Lung (tissue), 11 donors: ENCODE measurements at regions not wholly inside any gene's neighbourhood (a gene's known extent, or its start where the extent isn't known, plus 50 kb on each side); places are given as distances from the start of the nearest gene placed in this dataset.

Experiments
- ATAC-seq: fragments of 200-7000 bp; cut with Tn5 transposase; one replicate; pipeline ENCODE4 v1.9.1; 2020; ENCODE audit warnings: moderate number of reproducible peaks; ENCODE audit not compliant: insufficient read depth, low FRiP score
- DNase-seq, 3 donors: peaks; one replicate each; pipeline ENCODE4 v3.0.0-alpha.2; 2013 to 2017
- H3K27ac ChIP-seq, 2 donors: one replicate each; pipeline ENCODE4 v1.5.1; 2013; ENCODE audit warnings: mild to moderate bottlenecking in 2 of 2, moderate library complexity in 2 of 2, control low read depth in 1 of 2, inconsistent platforms in 1 of 2, low read depth in 1 of 2, low read length in 1 of 2
- H3K27me3 ChIP-seq, 3 donors: one replicate each; pipeline ENCODE4 v1.5.1; 2013; ENCODE audit warnings: low read length in 2 of 3; ENCODE audit not compliant: control insufficient read depth in 3 of 3, insufficient read depth in 3 of 3
- H3K36me3 ChIP-seq, 4 donors: one replicate each; pipeline ENCODE4 v1.5.1; 2013; ENCODE audit warnings: low read length in 4 of 4, mild to moderate bottlenecking in 1 of 4, moderate library complexity in 1 of 4; ENCODE audit not compliant: control insufficient read depth in 4 of 4, insufficient read depth in 4 of 4
- H3K4me1 ChIP-seq, 5 donors: one replicate each; pipeline ENCODE4 v1.5.1; 2013; ENCODE audit warnings: low read length in 5 of 5, mild to moderate bottlenecking in 2 of 5, moderate library complexity in 1 of 5; ENCODE audit not compliant: control insufficient read depth in 5 of 5, insufficient read depth in 5 of 5
- H3K4me3 ChIP-seq: one replicate; pipeline ENCODE4 v1.5.1; 2013; ENCODE audit warnings: mild to moderate bottlenecking, control low read depth, moderate library complexity
- H3K9ac ChIP-seq, 2 donors: one replicate each; pipeline ENCODE4 v1.5.1; 2013; ENCODE audit warnings: low read length in 2 of 2, control low read depth in 1 of 2; ENCODE audit not compliant: insufficient read depth in 1 of 2
- H3K9me3 ChIP-seq, 4 donors: one replicate each; pipeline ENCODE4 v1.5.1; 2013; ENCODE audit warnings: low read length in 3 of 4, mild to moderate bottlenecking in 1 of 4, moderate library complexity in 1 of 4; ENCODE audit not compliant: control insufficient read depth in 4 of 4, insufficient read depth in 3 of 4
- WGBS, 2 donors: extraction: QIAGEN DNeasy Blood & Tissue Kit; methylation state at CpG; one replicate each; pipeline ENCODE4 v1.1.7; 2013; 5-methylcytosine and 5-hydroxymethylcytosine counted together
- TF ChIP-seq, protein P1 (sequence below): IDR thresholded peaks from 2 replicates; pipeline ENCODE4 v1.5.1; 2012; ENCODE audit warnings: mild to moderate bottlenecking; ENCODE audit errors: control extremely low read depth, extremely low read depth
- donor health status: control.
- donor health status: control.
- donor health status: Bipolar disorder and iron deficiency.
- donor health status: healthy.
- donor health status: DM: yes; HTN: yes; CAD: no.

DNA sequence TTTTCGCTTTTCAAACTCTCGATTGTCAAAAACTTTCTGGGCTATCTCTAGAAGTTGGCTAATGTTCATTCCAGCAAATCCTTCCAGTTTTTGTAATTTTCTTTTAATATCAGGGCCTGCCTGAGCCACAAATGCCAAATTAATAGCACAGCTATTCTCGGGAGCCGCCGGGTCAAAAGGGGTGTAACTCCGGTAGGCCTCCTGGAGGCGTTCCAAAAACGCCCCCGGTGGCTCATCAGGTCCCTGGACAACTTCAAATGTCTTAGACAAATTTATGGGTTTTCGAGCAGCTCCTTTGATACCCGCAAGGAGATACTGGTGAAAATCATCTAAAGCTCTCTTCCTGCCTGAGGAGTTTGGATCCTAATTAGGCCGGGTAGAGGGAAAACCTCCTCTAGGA is 117.9 kb upstream of the PZP start:
- H3K4me1 ChIP-seq = peaks cover 0 to 31% (median 6%) of the 10 kb centered on the region in 5 donors
- H3K9me3 ChIP-seq = no peaks in the 10 kb centered on the region
- ATAC-seq = no peak
- no peaks in the 10 kb centered on the region for H3K27me3 ChIP-seq
- peak; percentile 54 to 67 (median 61) for DNase-seq
- H3K4me3 ChIP-seq = no peak overlapping the region
- TF ChIP-seq, protein P1, sequence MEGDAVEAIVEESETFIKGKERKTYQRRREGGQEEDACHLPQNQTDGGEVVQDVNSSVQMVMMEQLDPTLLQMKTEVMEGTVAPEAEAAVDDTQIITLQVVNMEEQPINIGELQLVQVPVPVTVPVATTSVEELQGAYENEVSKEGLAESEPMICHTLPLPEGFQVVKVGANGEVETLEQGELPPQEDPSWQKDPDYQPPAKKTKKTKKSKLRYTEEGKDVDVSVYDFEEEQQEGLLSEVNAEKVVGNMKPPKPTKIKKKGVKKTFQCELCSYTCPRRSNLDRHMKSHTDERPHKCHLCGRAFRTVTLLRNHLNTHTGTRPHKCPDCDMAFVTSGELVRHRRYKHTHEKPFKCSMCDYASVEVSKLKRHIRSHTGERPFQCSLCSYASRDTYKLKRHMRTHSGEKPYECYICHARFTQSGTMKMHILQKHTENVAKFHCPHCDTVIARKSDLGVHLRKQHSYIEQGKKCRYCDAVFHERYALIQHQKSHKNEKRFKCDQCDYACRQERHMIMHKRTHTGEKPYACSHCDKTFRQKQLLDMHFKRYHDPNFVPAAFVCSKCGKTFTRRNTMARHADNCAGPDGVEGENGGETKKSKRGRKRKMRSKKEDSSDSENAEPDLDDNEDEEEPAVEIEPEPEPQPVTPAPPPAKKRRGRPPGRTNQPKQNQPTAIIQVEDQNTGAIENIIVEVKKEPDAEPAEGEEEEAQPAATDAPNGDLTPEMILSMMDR = no peak
- H3K27ac ChIP-seq = no peak overlapping the region
- peaks cover 0 to 6% (median 1%) of the 10 kb centered on the region in 4 donors for H3K36me3 ChIP-seq
- H3K9ac ChIP-seq = peak overlapping the region; percentile 42 to 86
- whole genome bisulfite sequencing, 2 donors = 69 to 78% methylated on average over 12 of the region's 12 CpGs

DNA sequence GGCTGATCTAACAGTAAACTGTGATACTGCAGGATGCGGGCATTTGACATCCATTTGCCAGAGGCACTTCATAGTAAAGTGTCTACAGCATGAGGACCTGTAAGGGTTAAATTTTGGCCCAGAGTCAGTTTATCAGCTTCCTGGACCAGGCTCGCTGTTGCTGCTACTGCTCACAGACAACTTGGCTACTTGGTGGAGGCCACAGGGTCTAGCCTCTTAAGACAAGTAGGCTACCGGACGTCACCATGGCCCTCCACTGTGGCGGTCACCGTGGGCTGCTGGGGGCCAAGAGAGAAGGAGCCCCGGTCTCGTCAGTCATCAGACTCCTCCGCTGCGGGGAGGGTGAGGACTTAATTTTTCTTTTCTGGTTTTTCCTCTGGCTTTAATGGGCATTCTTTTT is 117.3 kb upstream of the PZP start:
- ATAC-seq = no peak
- peak; percentile 40 to 76 (median 76) for DNase-seq
- TF ChIP-seq, protein P1 = no peak
- H3K4me1 ChIP-seq = peaks cover 0 to 31% (median 6%) of the 10 kb centered on the region in 5 donors
- peaks cover 0 to 6% (median 1%) of the 10 kb centered on the region in 4 donors for H3K36me3 ChIP-seq
- H3K9ac ChIP-seq = peak overlapping the region; percentile 42 to 86
- H3K4me3 ChIP-seq = no peak overlapping the region
- no peak overlapping the region for H3K27ac ChIP-seq
- WGBS, 2 donors = 75 to 85% methylated on average over 10 of the region's 10 CpGs
- H3K27me3 ChIP-seq = no peaks in the 10 kb centered on the region
- no peaks in the 10 kb centered on the region for H3K9me3 ChIP-seq

DNA sequence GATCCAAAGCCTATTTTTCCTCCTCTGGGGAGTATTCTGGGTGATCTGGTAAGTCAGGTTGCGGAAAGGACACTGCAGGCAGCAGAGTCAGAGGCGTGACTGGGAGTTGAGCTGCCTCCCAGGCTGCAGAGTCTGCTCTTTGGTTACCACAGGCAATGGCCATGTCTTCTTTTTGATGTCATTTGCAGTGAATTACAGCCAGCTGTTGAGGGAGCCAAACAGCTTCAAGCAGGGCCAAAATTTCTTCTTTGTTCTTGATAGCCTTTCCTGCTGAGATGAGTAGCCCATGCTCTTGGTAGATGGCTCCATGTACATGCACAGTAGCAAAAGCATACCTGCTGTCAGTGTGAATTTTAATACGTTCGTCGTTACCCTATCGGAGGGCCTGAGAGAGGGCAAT is 116.6 kb upstream of the PZP start:
- Histone ChIP-seq H3K9me3 (no peaks in the 10 kb centered on the region), H3K9ac (peak overlapping the region in 1 of 2 donors; percentile 86), H3K4me3 (no peak overlapping the region), H3K36me3 (peaks cover 0 to 6% (median 3%) of the 10 kb centered on the region in 4 donors), H3K27ac (no peak overlapping the region), H3K4me1 (peaks cover 0 to 31% (median 6%) of the 10 kb centered on the region in 5 donors), H3K27me3 (no peaks in the 10 kb centered on the region)
- WGBS, 2 donors = 82 to 91% methylated on average over 6 of the region's 6 CpGs
- TF ChIP-seq, protein P1 = no peak
- no peak for ATAC-seq
- peak in 2 of 3 donors; percentile 57 to 64 for DNase-seq

DNA sequence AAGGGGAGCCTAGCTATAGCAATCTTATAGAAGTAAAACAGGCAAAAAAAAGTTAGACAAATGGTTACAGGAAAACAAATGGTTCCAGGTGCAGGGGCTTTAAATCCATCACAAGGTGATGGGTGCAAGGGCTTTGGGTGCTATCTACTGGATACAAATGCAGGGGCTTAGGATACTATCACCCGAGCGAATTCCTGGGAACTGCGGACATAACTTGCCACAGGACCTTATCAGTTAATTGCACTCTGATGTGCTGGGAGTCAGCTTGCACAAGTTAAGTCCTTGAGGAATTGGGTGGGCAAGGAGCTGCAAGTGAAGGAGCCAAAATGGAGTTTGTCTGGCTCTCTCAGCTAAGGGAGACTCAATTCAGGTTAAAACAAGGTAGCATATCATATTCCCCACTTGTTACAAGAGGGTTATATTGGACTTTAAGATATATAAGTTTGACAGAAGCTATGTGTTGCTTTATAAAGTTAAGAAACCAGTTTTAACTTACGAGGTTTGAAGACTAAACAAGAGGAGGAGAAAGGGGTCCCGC is 115.0 kb upstream of the PZP start:
- Histone ChIP-seq H3K27ac (no peak overlapping the region), H3K27me3 (no peaks in the 10 kb centered on the region), H3K9me3 (no peaks in the 10 kb centered on the region), H3K4me1 (peaks cover 0 to 31% (median 6%) of the 10 kb centered on the region in 5 donors), H3K4me3 (no peak overlapping the region), H3K9ac (no peak overlapping the region), H3K36me3 (peaks cover 0 to 3% (median 1%) of the 10 kb centered on the region in 4 donors)
- ATAC-seq (no peak), DNase-seq (no peak)
- WGBS, 2 donors = 76 to 82% methylated on average over 5 of the region's 5 CpGs
- TF ChIP-seq, protein P1 = no peak
